ENCODE measurements at regions not wholly inside any gene's neighbourhood (a gene's known extent, or its start where the extent isn't known, plus 50 kb on each side); places are given as distances from the start of the nearest gene placed in this dataset.

GRCh38 chr7:156582591-156583123 lies 57.9 kb upstream of the RNF32 start:
- POLR2A ChIA-PET = no interaction called here
- Histone ChIP-seq H2AFZ (ENCODE audit: low read length) (no peak overlapping the region), H3K9me3 (ENCODE audit: low read length) (no peaks in the 10 kb centered on the region), H3K27me3 (ENCODE audit: control insufficient read depth in 1 of 2, insufficient read depth in 2 of 2, low read length in 2 of 2) (no peaks in the 10 kb centered on the region), H3K79me2 (ENCODE audit: insufficient read depth, low read length) (no peaks in the 10 kb centered on the region), H3K27ac (ENCODE audit: extremely low read length, insufficient read depth, low read length) (no peak overlapping the region), H3K4me1 (ENCODE audit: insufficient read depth, low read length) (peaks cover 18% of the 10 kb centered on the region; the same call in 1 of the 2 replicates), H3K36me3 (replicated peaks in 1 of 2; ENCODE audit: control insufficient read depth in 1 of 2, insufficient read depth in 2 of 2, low read length in 2 of 2) (no peaks in the 10 kb centered on the region), H3K4me3 (replicated peaks in 1 of 3; ENCODE audit: insufficient read depth in 1 of 3, low read depth in 2 of 3, low read length in 3 of 3) (no peak overlapping the region), H3K4me2 (ENCODE audit: low read depth, low read length) (no peak overlapping the region), H3K9ac (ENCODE audit: insufficient read depth, low read depth, low read length) (no peak overlapping the region), H4K20me1 (ENCODE audit: insufficient read depth, low read length) (no peaks in the 10 kb centered on the region)
- DNase-seq (ENCODE audit: low spot score) (no peak), FAIRE-seq (no peak), ATAC-seq (no peak)
- no TSS peak for BruUV-seq (replicated peaks)
- CTCF ChIA-PET (ENCODE audit: low intra/inter-chr PET ratio, low total read pairs) = no interaction called here
- intact Hi-C loops (cut with micrococcal nuclease; ENCODE audit: unreplicated experiment) = no loop called here
- 99% methylated on average over 11 of the region's 11 CpGs for WGBS (ENCODE audit: low lambda C conversion rate)
- in situ Hi-C loops (cut with HindIII; ENCODE audit: extremely low pct_ligation_motif_present, low pct_unique_long_range_greater_than_20kb) = no loop called here
- TF ChIP-seq ZBTB20 (CRISPR knock-in tag; IDR thresholded peaks at IDR 0.05; ENCODE audit: borderline replicate concordance, low read depth) (no peak), HNRNPLL (IDR thresholded peaks at IDR 0.05; ENCODE audit: low read depth, low read length, poor library complexity, severe bottlenecking) (no peak), CTCF (CRISPR knock-in tag; IDR thresholded peaks at IDR 0.05) (no peak), MED1 (CRISPR knock-in tag; IDR thresholded peaks at IDR 0.05) (no peak), CCDC6 (CRISPR knock-in tag; IDR thresholded peaks at IDR 0.05) (no peak), DMAP1 (CRISPR knock-in tag; IDR thresholded peaks at IDR 0.05) (no peak), ZFAT (CRISPR knock-in tag; conservative IDR thresholded peaks at IDR 0.05) (no peak), ZBTB2 (CRISPR knock-in tag; IDR thresholded peaks at IDR 0.05; ENCODE audit: low read depth) (no peak), ZNF670 (CRISPR knock-in tag; IDR thresholded peaks at IDR 0.05; ENCODE audit: borderline replicate concordance) (no peak), ZBTB3 (CRISPR knock-in tag; IDR thresholded peaks at IDR 0.05; ENCODE audit: borderline replicate concordance, low read depth) (no peak), KLF13 (CRISPR knock-in tag; IDR thresholded peaks at IDR 0.05) (no peak), TERF1 (CRISPR knock-in tag; IDR thresholded peaks at IDR 0.05) (no peak), ZNF121 (CRISPR knock-in tag; IDR thresholded peaks at IDR 0.05) (no peak), ZNF615 (CRISPR knock-in tag; IDR thresholded peaks at IDR 0.05; ENCODE audit: borderline replicate concordance) (no peak), ZNF781 (CRISPR knock-in tag; IDR thresholded peaks at IDR 0.05; ENCODE audit: borderline replicate concordance, not compliant biosample characterization) (no peak), ZEB1 (IDR thresholded peaks at IDR 0.05; ENCODE audit: insufficient replicate concordance, low read depth) (no peak), PLRG1 (conservative IDR thresholded peaks at IDR 0.05) (no peak), ZNF564 (CRISPR knock-in tag; IDR thresholded peaks at IDR 0.05) (no peak), USF2 (IDR thresholded peaks at IDR 0.05; ENCODE audit: low read depth, low read length) (no peak), USF2 (CRISPR knock-in tag; IDR thresholded peaks at IDR 0.05; ENCODE audit: borderline replicate concordance) (no peak)

All from HepG2 (cell line).